Caco-2 (cell line): ENCODE measurements at regions not wholly inside any gene's neighbourhood (a gene's known extent, or its start where the extent isn't known, plus 50 kb on each side); places are given as distances from the start of the nearest gene placed in this dataset.

Experiments used
- BruUV-seq: library from RNA; stranded (reverse); fragments of 400-500 nt; replicated peaks from 2 replicates; lab custom pipeline; 2021; lab: Mats Ljungman, UMichigan
- CTCF ChIA-PET: fragments of 300-600 bp; sonication (Branson Sonifier 250); formaldehyde crosslinking; loops from one replicate; lab custom pipeline; 2022; ENCODE audit warnings: antibody characterized with exemption; lab: Charles Lee
- POLR2A ChIA-PET: fragments of 300-600 bp; sonication (Branson Sonifier 250); formaldehyde crosslinking; loops from one replicate; lab custom pipeline; 2022; ENCODE audit warnings: antibody characterized with exemption; lab: Charles Lee
- DNase-seq, 2 experiments: peaks; one replicate each; pipeline versions ENCODE4 v3.0.0 to v3.0.0-alpha.2; 2020 to 2022
- H3K27me3 ChIP-seq: replicated peaks from 2 replicates; pipeline ENCODE4 v1.6.0; 2011; ENCODE audit warnings: low read length; ENCODE audit not compliant: control insufficient read depth, insufficient read depth
- H3K36me3 ChIP-seq: 2 replicates; pipeline ENCODE4 v1.5.1; 2011; ENCODE audit warnings: low read length; ENCODE audit not compliant: control insufficient read depth, insufficient read depth
- H3K4me1 ChIP-seq: fragments of 250-450 bp; sonication (Bioruptor Pico); 2 replicates; pipeline ENCODE4 v1.5.1; 2020; ENCODE audit warnings: mild to moderate bottlenecking
- H3K4me3 ChIP-seq: 2 replicates; pipeline ENCODE4 v1.5.1; 2011; ENCODE audit warnings: low read depth, mild to moderate bottlenecking, control low read depth, low read length
- H3K9me3 ChIP-seq: fragments of 250-450 bp; sonication (Bioruptor Pico); 2 replicates; pipeline ENCODE4 v1.5.1; 2020; ENCODE audit warnings: mild to moderate bottlenecking, moderate library complexity
- H3K27ac Mint-ChIP-seq: one replicate; pipeline ENCODE4 v1.8.0; 2022; ENCODE audit warnings: mixed read lengths; ENCODE audit not compliant: unreplicated experiment
- H3K27me3 Mint-ChIP-seq: one replicate; pipeline ENCODE4 v1.8.0; 2022; ENCODE audit warnings: mixed read lengths; ENCODE audit not compliant: insufficient read depth, unreplicated experiment
- H3K36me3 Mint-ChIP-seq: one replicate; pipeline ENCODE4 v1.8.0; 2022; ENCODE audit warnings: mild to moderate bottlenecking, mixed read lengths; ENCODE audit not compliant: insufficient read depth, unreplicated experiment
- H3K4me1 Mint-ChIP-seq: one replicate; pipeline ENCODE4 v1.8.0; 2022; ENCODE audit warnings: low read depth, mixed read lengths; ENCODE audit not compliant: unreplicated experiment
- H3K4me3 Mint-ChIP-seq: one replicate; pipeline ENCODE4 v1.8.0; 2022; ENCODE audit warnings: mild to moderate bottlenecking, moderate library complexity, mixed read lengths; ENCODE audit not compliant: unreplicated experiment
- H3K9me3 Mint-ChIP-seq: one replicate; pipeline ENCODE4 v1.8.0; 2022; ENCODE audit warnings: mixed read lengths; ENCODE audit not compliant: unreplicated experiment
- CTCF ChIP-seq, 2 experiments: fragments of 200-600 bp in 1 of 2; IDR thresholded peaks; 1 replicate in 1 of 2; 2 replicates in 1 of 2; pipeline versions ENCODE4 v1.5.1 to v1.8.0; 2011 to 2022; ENCODE audit warnings: antibody characterized with exemption in 1 of 2, control low read depth in 1 of 2, inconsistent platforms in 1 of 2, low read depth in 1 of 2, low read length in 1 of 2, mild to moderate bottlenecking in 1 of 2, moderate library complexity in 1 of 2; ENCODE audit not compliant: insufficient read depth in 1 of 2, severe bottlenecking in 1 of 2, unreplicated experiment in 1 of 2
- intact Hi-C: fragments of 100-400 bp; cut with micrococcal nuclease; formaldehyde crosslinking; loops from one replicate; pipeline ENCODE4 v1.10.0; 2022; ENCODE audit not compliant: unreplicated experiment

DNA sequence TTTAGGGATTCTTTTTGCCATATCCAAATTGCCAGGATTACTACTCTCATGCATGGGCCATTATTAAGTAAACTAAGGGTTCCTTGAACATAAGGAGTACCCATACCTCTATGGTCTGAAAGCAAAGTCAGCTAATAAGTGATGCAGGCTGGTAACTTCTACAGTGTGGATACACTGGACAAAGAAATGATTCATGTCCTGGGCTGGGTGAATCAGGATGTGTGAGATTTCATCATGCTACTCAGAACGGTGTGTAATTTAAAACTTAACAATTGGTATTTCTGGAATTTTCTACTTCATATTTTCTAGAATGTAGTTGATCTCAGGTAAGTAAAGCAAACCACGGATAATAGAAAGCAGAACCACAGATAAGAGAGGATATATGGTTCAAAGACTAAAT, 428.8 kb downstream of the CHSY3 start:
- no peak overlapping the region for H3K4me3 ChIP-seq
- Mint-ChIP-seq H3K36me3 (no peaks in the 10 kb centered on the region), H3K4me1 (peaks cover 7% of the 10 kb centered on the region), H3K27ac (no peak overlapping the region), H3K4me3 (no peak overlapping the region), H3K9me3 (peaks cover 54% of the 10 kb centered on the region), H3K27me3 (no peaks in the 10 kb centered on the region)
- TF ChIP-seq CTCF (IDR thresholded peaks at IDR 0.05; ENCODE audit: insufficient read depth in 1 of 2, low read depth in 1 of 2, low read length in 1 of 2, severe bottlenecking in 1 of 2, unreplicated experiment in 1 of 2): no peak
- POLR2A ChIA-PET: no interaction called here
- intact Hi-C loops: no loop called here
- no peaks in the 10 kb centered on the region for H3K36me3 ChIP-seq
- no peak for DNase-seq
- BruUV-seq: no TSS peak
- peaks cover 16% of the 10 kb centered on the region for H3K4me1 ChIP-seq
- H3K27me3 ChIP-seq: no peaks in the 10 kb centered on the region
- CTCF ChIA-PET: no interaction called here
- H3K9me3 ChIP-seq: peaks cover 7% of the 10 kb centered on the region; the same call in 1 of the 2 replicates

GRCh38 chr5:130331332-130331731, 427.1 kb downstream of the CHSY3 start:
- H3K4me3 ChIP-seq: no peak overlapping the region
- Mint-ChIP-seq H3K4me3 (no peak overlapping the region), H3K4me1 (no peaks in the 10 kb centered on the region), H3K36me3 (no peaks in the 10 kb centered on the region), H3K9me3 (peaks cover 64% of the 10 kb centered on the region), H3K27me3 (no peaks in the 10 kb centered on the region), H3K27ac (no peak overlapping the region)
- no peaks in the 10 kb centered on the region for H3K4me1 ChIP-seq
- CTCF ChIA-PET: no interaction called here
- POLR2A ChIA-PET: no interaction called here
- H3K9me3 ChIP-seq: peaks cover 7% of the 10 kb centered on the region; the same call in 1 of the 2 replicates
- no peak for DNase-seq
- BruUV-seq: no TSS peak
- TF ChIP-seq CTCF (IDR thresholded peaks at IDR 0.05; ENCODE audit: insufficient read depth in 1 of 2, low read depth in 1 of 2, low read length in 1 of 2, severe bottlenecking in 1 of 2, unreplicated experiment in 1 of 2): no peak
- no peaks in the 10 kb centered on the region for H3K27me3 ChIP-seq
- no peaks in the 10 kb centered on the region for H3K36me3 ChIP-seq
- intact Hi-C loops: no loop called here

GRCh38 chr5:130324953-130325671, 420.8 kb downstream of the CHSY3 start:
- no peaks in the 10 kb centered on the region for H3K36me3 ChIP-seq
- no peaks in the 10 kb centered on the region for H3K27me3 ChIP-seq
- no peaks in the 10 kb centered on the region for H3K27me3 Mint-ChIP-seq
- no peaks in the 10 kb centered on the region for H3K4me1 Mint-ChIP-seq
- H3K4me1 ChIP-seq: peaks cover 11% of the 10 kb centered on the region
- no peak for TF ChIP-seq CTCF (IDR thresholded peaks at IDR 0.05; ENCODE audit: insufficient read depth in 1 of 2, low read depth in 1 of 2, low read length in 1 of 2, severe bottlenecking in 1 of 2, unreplicated experiment in 1 of 2)
- peaks cover 23% of the 10 kb centered on the region for H3K9me3 ChIP-seq
- ChIA-PET POLR2A (no interaction called here), CTCF (no interaction called here)
- BruUV-seq: no TSS peak
- H3K4me3 ChIP-seq: no peak overlapping the region
- DNase-seq: no peak
- intact Hi-C loops: no loop called here
- H3K9me3 Mint-ChIP-seq: peaks cover 68% of the 10 kb centered on the region
- no peak overlapping the region for H3K4me3 Mint-ChIP-seq
- no peak overlapping the region for H3K27ac Mint-ChIP-seq
- no peaks in the 10 kb centered on the region for H3K36me3 Mint-ChIP-seq
